HEK293 (cell line): ENCODE measurements at regions not wholly inside any gene's neighbourhood (a gene's known extent, or its start where the extent isn't known, plus 50 kb on each side); places are given as distances from the start of the nearest gene placed in this dataset.

Experiments used
- CTCF ChIA-PET: fragments of 350-600 bp; formaldehyde crosslinking; extraction: SDS; loops from one replicate; lab custom pipeline; 2021; ENCODE audit warnings: antibody characterized with exemption; lab: Yijun Ruan, JAX
- POLR2A ChIA-PET: fragments of 300-600 bp; formaldehyde crosslinking; extraction: SDS; loops from one replicate; lab custom pipeline; 2020; ENCODE audit warnings: antibody characterized with exemption, inconsistent platforms; lab: Yijun Ruan, JAX
- H3K27ac ChIP-seq: fragments of 200-500 bp; sonication (Bioruptor generic); 2 replicates; pipeline ENCODE4 v1.5.1; 2014; ENCODE audit warnings: low read depth, low read length, control low read depth, inconsistent platforms; ENCODE audit errors: extremely low read depth
- H3K36me3 ChIP-seq, 2 experiments: fragments of 200-500 bp in 1 of 2; sonication (Bioruptor generic) in 1 of 2; 1 replicate in 1 of 2; 2 replicates in 1 of 2; pipeline ENCODE4 v1.5.1; 2014 to 2017; ENCODE audit warnings: inconsistent platforms in 2 of 2, low read length in 2 of 2; ENCODE audit not compliant: control insufficient read depth in 2 of 2, insufficient read depth in 1 of 2
- H3K4me1 ChIP-seq: fragments of 200-500 bp; sonication (Bioruptor generic); 2 replicates; pipeline ENCODE4 v1.5.1; 2014; ENCODE audit warnings: mild to moderate bottlenecking, low read length, inconsistent platforms; ENCODE audit not compliant: control insufficient read depth, insufficient read depth
- H3K4me3 ChIP-seq: 2 replicates; pipeline ENCODE4 v1.5.1; 2011; ENCODE audit warnings: low read depth, mild to moderate bottlenecking, control low read depth, low read length, moderate library complexity
- H3K9me3 ChIP-seq: fragments of 200-500 bp; sonication (Bioruptor generic); 2 replicates; pipeline ENCODE4 v1.5.1; 2014; ENCODE audit warnings: low read depth, low read length, inconsistent platforms; ENCODE audit not compliant: control insufficient read depth, insufficient read depth
- GLI2 ChIP-seq: fragments of 450-650 bp; formaldehyde crosslinking; IDR thresholded peaks from 2 replicates; pipeline ENCODE4; 2017; ENCODE audit warnings: missing biosample characterization, missing genetic modification characterization, low read depth, borderline replicate concordance
- GLIS1 ChIP-seq: fragments of 450-650 bp; formaldehyde crosslinking; IDR thresholded peaks from 2 replicates; pipeline ENCODE4 v1.5.1; 2016; ENCODE audit warnings: missing biosample characterization, missing genetic modification characterization
- HOXD13 ChIP-seq: sonication (generic); formaldehyde crosslinking; IDR thresholded peaks from 2 replicates; pipeline ENCODE4 v1.8.0; 2022; ENCODE audit warnings: missing genetic modification reagents, borderline replicate concordance
- IKZF3 ChIP-seq: fragments of 450-650 bp; IDR thresholded peaks from 2 replicates; pipeline ENCODE4 v1.5.0; 2018; ENCODE audit warnings: missing biosample characterization, mild to moderate bottlenecking, missing genetic modification characterization, moderate library complexity
- KLF7 ChIP-seq: fragments of 450-650 bp; formaldehyde crosslinking; IDR thresholded peaks from 2 replicates; pipeline ENCODE4 v1.5.1; 2016; ENCODE audit warnings: missing biosample characterization, missing genetic modification characterization, borderline replicate concordance
- OSR2 ChIP-seq: fragments of 450-650 bp; formaldehyde crosslinking; IDR thresholded peaks from 2 replicates; pipeline ENCODE4 v1.5.1; 2016; ENCODE audit warnings: missing biosample characterization, missing genetic modification characterization
- SCRT1 ChIP-seq: fragments of 450-650 bp; formaldehyde crosslinking; IDR thresholded peaks from 2 replicates; pipeline ENCODE4 v1.5.1; 2016; ENCODE audit warnings: missing biosample characterization, missing genetic modification characterization, borderline replicate concordance
- ZBTB44 ChIP-seq: fragments of 450-650 bp; IDR thresholded peaks from 2 replicates; pipeline ENCODE4 v1.5.1; 2018; ENCODE audit warnings: missing biosample characterization, mild to moderate bottlenecking, missing genetic modification characterization
- ZBTB8A ChIP-seq: fragments of 450-650 bp; formaldehyde crosslinking; IDR thresholded peaks from 2 replicates; pipeline ENCODE4 v1.5.1; 2016; ENCODE audit warnings: missing biosample characterization, missing genetic modification characterization
- ZNF112 ChIP-seq: fragments of 450-650 bp; formaldehyde crosslinking; IDR thresholded peaks from 2 replicates; pipeline ENCODE4 v1.5.0; 2017; ENCODE audit warnings: missing biosample characterization, missing genetic modification characterization
- ZNF157 ChIP-seq: fragments of 450-650 bp; formaldehyde crosslinking; IDR thresholded peaks from 2 replicates; pipeline ENCODE4 v1.5.1; 2016; ENCODE audit warnings: missing biosample characterization, missing genetic modification characterization
- ZNF24 ChIP-seq: fragments of 450-650 bp; formaldehyde crosslinking; IDR thresholded peaks from 2 replicates; pipeline ENCODE4 v1.5.1; 2016; ENCODE audit warnings: missing biosample characterization, missing genetic modification characterization
- ZNF274 ChIP-seq, 2 experiments: fragments of 200-500 bp in 1 of 2; fragments of 450-650 bp in 1 of 2; sonication (Bioruptor generic) in 1 of 2; formaldehyde crosslinking in 1 of 2; IDR thresholded peaks; 2 replicates each; pipeline versions ENCODE4 v1.5.1 to v1.6.1; 2014 to 2016; ENCODE audit warnings: borderline replicate concordance in 1 of 2, inconsistent platforms in 1 of 2, low read length in 1 of 2, missing biosample characterization in 1 of 2, missing genetic modification characterization in 1 of 2
- ZNF366 ChIP-seq: fragments of 450-650 bp; formaldehyde crosslinking; conservative IDR thresholded peaks from 2 replicates; pipeline ENCODE4 v1.5.1; 2016; ENCODE audit warnings: missing biosample characterization, missing genetic modification characterization
- ZNF398 ChIP-seq: fragments of 450-650 bp; formaldehyde crosslinking; IDR thresholded peaks from 2 replicates; pipeline ENCODE4 v1.5.1; 2017; ENCODE audit warnings: missing biosample characterization, missing genetic modification characterization
- ZNF513 ChIP-seq: fragments of 450-650 bp; IDR thresholded peaks from 2 replicates; pipeline ENCODE4 v1.5.1; 2018; ENCODE audit warnings: missing biosample characterization, missing genetic modification characterization
- ZNF768 ChIP-seq: fragments of 450-650 bp; formaldehyde crosslinking; IDR thresholded peaks from 2 replicates; pipeline ENCODE4 v1.5.1; 2018; ENCODE audit warnings: missing biosample characterization, mild to moderate bottlenecking, missing genetic modification characterization
- ZNF837 ChIP-seq: fragments of 450-650 bp; formaldehyde crosslinking; IDR thresholded peaks from 2 replicates; pipeline ENCODE4 v1.5.1; 2016; ENCODE audit warnings: missing biosample characterization, missing genetic modification characterization
- TF ChIP-seq, protein P1 (sequence below): fragments of 450-650 bp; formaldehyde crosslinking; IDR thresholded peaks from 2 replicates; pipeline ENCODE4 v1.5.1; 2016; ENCODE audit warnings: missing biosample characterization, missing genetic modification characterization

- no peaks in the 10 kb centered on the region for H3K9me3 ChIP-seq
- no peak overlapping the region for H3K4me3 ChIP-seq
- no peak overlapping the region for H3K27ac ChIP-seq
- CTCF ChIA-PET, result no interaction called here
- TF ChIP-seq OSR2 (tag by site-specific recombination), result no peak
- no peak for TF ChIP-seq IKZF3
- POLR2A ChIA-PET, result no interaction called here
- no peaks in the 10 kb centered on the region for H3K4me1 ChIP-seq
- no peaks in the 10 kb centered on the region for H3K36me3 ChIP-seq
Observed at GRCh38 chr4:17095771-17096170, 197.3 kb upstream of the LDB2 start.

DNA sequence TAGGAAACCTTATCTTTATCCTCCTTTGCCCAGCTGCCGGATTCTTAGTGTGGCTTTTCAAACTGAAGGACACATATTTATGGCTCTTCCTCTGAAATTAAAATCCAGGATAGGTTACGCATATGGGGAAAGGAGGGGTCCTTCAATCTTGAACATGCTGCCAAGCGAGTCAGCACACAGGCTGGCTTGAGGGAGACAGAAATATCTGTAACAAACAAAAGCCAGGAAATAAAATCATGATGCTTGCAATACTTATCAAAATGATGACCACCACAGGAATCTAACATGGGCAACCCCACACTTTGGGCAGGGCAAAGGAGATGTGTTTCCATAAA is 196.4 kb upstream of the LDB2 start:
- Histone ChIP-seq H3K9me3 (no peaks in the 10 kb centered on the region), H3K4me3 (no peak overlapping the region), H3K36me3 (no peaks in the 10 kb centered on the region), H3K27ac (no peak overlapping the region), H3K4me1 (no peaks in the 10 kb centered on the region)
- no peak for TF ChIP-seq ZNF24
- no peak for TF ChIP-seq ZNF112 (tag by site-specific recombination)
- POLR2A ChIA-PET, result no interaction called here
- CTCF ChIA-PET, result no interaction called here

GRCh38 chr4:17094159-17094875 is 195.9 kb upstream of the LDB2 start:
- H3K36me3 ChIP-seq, result no peaks in the 10 kb centered on the region
- no peak overlapping the region for H3K4me3 ChIP-seq
- CTCF ChIA-PET, result no interaction called here
- no peaks in the 10 kb centered on the region for H3K9me3 ChIP-seq
- H3K4me1 ChIP-seq, result no peaks in the 10 kb centered on the region
- POLR2A ChIA-PET, result no interaction called here
- no peak for TF ChIP-seq ZBTB8A (tag by site-specific recombination)
- TF ChIP-seq ZNF366 (tag by site-specific recombination), result peak; percentile 43; the same call in 1 of the 2 replicates
- no peak for TF ChIP-seq GLI2
- H3K27ac ChIP-seq, result no peak overlapping the region

- no peaks in the 10 kb centered on the region for H3K36me3 ChIP-seq
- TF ChIP-seq KLF7, result no peak
- TF ChIP-seq ZNF513 (tag by site-specific recombination), result no peak
- no peak for TF ChIP-seq ZBTB44 (tag by site-specific recombination)
- TF ChIP-seq ZNF398 (tag by site-specific recombination), result no peak
- TF ChIP-seq ZNF274 (IDR thresholded peaks at IDR 0.05; ENCODE audit: low read length), result no peak
- no peak for TF ChIP-seq ZNF274 (tag by site-specific recombination; IDR thresholded peaks at IDR 0.05; ENCODE audit: borderline replicate concordance)
- no peak for TF ChIP-seq HOXD13 (CRISPR knock-in tag)
- TF ChIP-seq GLIS1 (tag by site-specific recombination), result no peak
- no peak for TF ChIP-seq ZNF157 (tag by site-specific recombination)
- no peak for TF ChIP-seq ZNF768
- no peak for TF ChIP-seq ZNF837 (tag by site-specific recombination)
- TF ChIP-seq, protein P1, sequence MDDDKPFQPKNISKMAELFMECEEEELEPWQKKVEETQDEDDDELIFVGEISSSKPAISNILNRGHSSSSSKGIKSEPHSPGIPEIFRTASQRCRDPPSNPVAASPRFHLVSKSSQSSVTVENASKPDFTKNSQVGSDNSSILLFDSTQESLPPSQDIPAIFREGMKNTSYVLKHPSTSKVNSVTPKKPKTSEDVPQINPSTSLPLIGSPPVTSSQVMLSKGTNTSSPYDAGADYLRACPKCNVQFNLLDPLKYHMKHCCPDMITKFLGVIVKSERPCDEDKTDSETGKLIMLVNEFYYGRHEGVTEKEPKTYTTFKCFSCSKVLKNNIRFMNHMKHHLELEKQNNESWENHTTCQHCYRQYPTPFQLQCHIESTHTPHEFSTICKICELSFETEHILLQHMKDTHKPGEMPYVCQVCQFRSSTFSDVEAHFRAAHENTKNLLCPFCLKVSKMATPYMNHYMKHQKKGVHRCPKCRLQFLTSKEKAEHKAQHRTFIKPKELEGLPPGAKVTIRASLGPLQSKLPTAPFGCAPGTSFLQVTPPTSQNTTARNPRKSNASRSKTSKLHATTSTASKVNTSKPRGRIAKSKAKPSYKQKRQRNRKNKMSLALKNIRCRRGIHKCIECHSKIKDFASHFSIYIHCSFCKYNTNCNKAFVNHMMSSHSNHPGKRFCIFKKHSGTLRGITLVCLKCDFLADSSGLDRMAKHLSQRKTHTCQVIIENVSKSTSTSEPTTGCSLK, result no peak
- TF ChIP-seq SCRT1 (tag by site-specific recombination), result no peak
Observed at GRCh38 chr4:17093481-17093880, 195.0 kb upstream of the LDB2 start.

More at GRCh38 chr4:17093481-17093880, 195.0 kb upstream of the LDB2 start:
- Histone ChIP-seq H3K4me1 (no peaks in the 10 kb centered on the region), H3K9me3 (no peaks in the 10 kb centered on the region), H3K4me3 (no peak overlapping the region), H3K27ac (no peak overlapping the region)
- ChIA-PET CTCF (no interaction called here), POLR2A (no interaction called here)
